K562 (cell line): ENCODE measurements at regions not wholly inside any gene's neighbourhood (a gene's known extent, or its start where the extent isn't known, plus 50 kb on each side); places are given as distances from the start of the nearest gene placed in this dataset.

Experiments
- ATAC-seq: fragments of 200-7000 bp; cut with Tn5 transposase; 3 replicates; pipeline ENCODE4 v1.9.1; 2020; ENCODE audit warnings: moderate library complexity
- BruUV-seq: library from RNA; stranded (reverse); fragments of 400-500 nt; replicated peaks from 2 replicates; lab custom pipeline; 2021; lab: Mats Ljungman, UMichigan
- CTCF ChIA-PET: fragments of 300-600 bp; formaldehyde crosslinking; extraction: SDS; loops from one replicate; lab custom pipeline; 2021; ENCODE audit warnings: low intra/inter-chr PET ratio; lab: Yijun Ruan, JAX
- POLR2A ChIA-PET: fragments of 300-600, 350-650 bp; sonication (Branson Sonifier 250); formaldehyde crosslinking; extraction: SDS; loops from one replicate; lab custom pipeline; 2021; ENCODE audit warnings: antibody characterized with exemption, inconsistent platforms; lab: Yijun Ruan, JAX
- DNase-seq, 4 experiments: peaks; one replicate each; pipeline versions ENCODE4 v3.0.0 to v3.0.0-alpha.2; 2011 to 2018; ENCODE audit warnings: low spot score in 3 of 4, mixed read lengths in 3 of 4; ENCODE audit errors: extremely low read depth in 1 of 4
- FAIRE-seq: peaks from 2 replicates; lab custom pipeline; 2011; peaks lifted over from hg19 to GRCh38; lab: Jason Lieb, UNC
- H2AFZ ChIP-seq: 2 replicates; pipeline ENCODE4 v1.6.0; 2011; ENCODE audit warnings: low read depth, low read length, control low read depth, inconsistent platforms
- H3K27ac ChIP-seq: fragments of 200-600 bp; 3 replicates; pipeline ENCODE4 v1.8.0; 2011; ENCODE audit warnings: low read depth, mild to moderate bottlenecking, control low read depth, inconsistent platforms, low read length, moderate library complexity, mixed read lengths; ENCODE audit errors: extremely low read depth
- H3K27me3 ChIP-seq, 2 experiments: fragments of 300-600 bp in 1 of 2; 2 replicates in 1 of 2; 3 replicates in 1 of 2; pipeline versions ENCODE4 v1.6.0 to v1.8.0; 2011; ENCODE audit warnings: inconsistent platforms in 2 of 2, low read length in 2 of 2, mild to moderate bottlenecking in 1 of 2, mixed read lengths in 1 of 2, moderate library complexity in 1 of 2; ENCODE audit not compliant: control insufficient read depth in 2 of 2, insufficient read depth in 2 of 2
- H3K36me3 ChIP-seq: fragments of 300-600 bp; 3 replicates; pipeline ENCODE4 v1.8.0; 2011; ENCODE audit warnings: mild to moderate bottlenecking, low read length, inconsistent platforms; ENCODE audit not compliant: control insufficient read depth, insufficient read depth
- H3K4me1 ChIP-seq, 2 experiments: fragments of 200-600 bp in 1 of 2; replicated peaks in 1 of 2; 2 replicates in 1 of 2; 3 replicates in 1 of 2; pipeline versions ENCODE4 v1.5.1 to v1.8.0; 2011; ENCODE audit warnings: inconsistent platforms in 2 of 2, low read length in 2 of 2, mild to moderate bottlenecking in 1 of 2, mixed read lengths in 1 of 2, moderate library complexity in 1 of 2; ENCODE audit not compliant: control insufficient read depth in 2 of 2, insufficient read depth in 2 of 2
- H3K4me2 ChIP-seq: 2 replicates; pipeline ENCODE4 v1.6.1; 2011; ENCODE audit warnings: low read length, control low read depth, inconsistent platforms, mixed read lengths; ENCODE audit not compliant: insufficient read depth
- H3K4me3 ChIP-seq: fragments of 200-600 bp; sonication (generic), shearing (Covaris generic); 2 replicates; pipeline ENCODE4 v1.5.1; 2016; ENCODE audit warnings: control low read depth, inconsistent platforms
- H3K79me2 ChIP-seq: fragments of 200-600 bp; 3 replicates; pipeline ENCODE4 v1.8.0; 2011; ENCODE audit warnings: low read length, inconsistent platforms; ENCODE audit not compliant: control insufficient read depth, insufficient read depth
- H3K9ac ChIP-seq, 2 experiments: 2 replicates each; pipeline versions ENCODE4 v1.6.0 to v1.6.1; 2011; ENCODE audit warnings: low read depth in 2 of 2, low read length in 2 of 2, control low read depth in 1 of 2, inconsistent platforms in 1 of 2, mild to moderate bottlenecking in 1 of 2, mixed read lengths in 1 of 2; ENCODE audit not compliant: insufficient read depth in 1 of 2
- H3K9me1 ChIP-seq: one replicate; pipeline ENCODE4 v1.6.0; 2011; ENCODE audit warnings: inconsistent platforms, mild to moderate bottlenecking, low read length, moderate library complexity; ENCODE audit not compliant: control insufficient read depth, insufficient read depth
- H3K9me3 ChIP-seq: replicated peaks from 2 replicates; pipeline ENCODE4 v1.5.1; 2011; ENCODE audit warnings: low read depth, low read length, inconsistent platforms; ENCODE audit not compliant: control insufficient read depth, insufficient read depth
- H4K20me1 ChIP-seq: replicated peaks from 2 replicates; pipeline ENCODE4 v1.6.1; 2011; ENCODE audit warnings: low read length, inconsistent platforms, mixed read lengths; ENCODE audit not compliant: control insufficient read depth, insufficient read depth
- ADNP ChIP-seq: fragments of 200-800 bp; sonication (Bioruptor generic); IDR thresholded peaks from 2 replicates; pipeline ENCODE4 v1.6.1; 2016; ENCODE audit warnings: missing genetic modification characterization, missing compliant biosample characterization
- ATF2 ChIP-seq: sonication (generic); formaldehyde crosslinking; IDR thresholded peaks from 2 replicates; pipeline ENCODE4 v1.8.1; 2022; ENCODE audit warnings: missing genetic modification reagents
- BDP1 ChIP-seq: IDR thresholded peaks from 3 replicates; pipeline ENCODE4 v1.6.1; 2011; ENCODE audit not compliant: insufficient read length, insufficient read depth
- CBX1 ChIP-seq: sonication (generic); IDR thresholded peaks from 2 replicates; pipeline ENCODE4 v1.6.1; 2016; ENCODE audit warnings: antibody characterized with exemption, low read depth, mild to moderate bottlenecking
- CEBPZ ChIP-seq: fragments of 150-350 bp; IDR thresholded peaks from 2 replicates; pipeline ENCODE4 v1.6.1; 2014; ENCODE audit warnings: low read depth, mild to moderate bottlenecking, low read length, borderline replicate concordance
- ILK ChIP-seq: fragments of 450-650 bp; IDR thresholded peaks from 2 replicates; pipeline ENCODE4 v1.6.1; 2016; ENCODE audit warnings: missing genetic modification characterization, low read depth, mild to moderate bottlenecking, missing compliant biosample characterization, moderate library complexity, borderline replicate concordance
- KAT8 ChIP-seq: fragments of 450-650 bp; IDR thresholded peaks from 2 replicates; pipeline ENCODE4 v1.6.1; 2016; ENCODE audit warnings: low read depth, mild to moderate bottlenecking
- KLF16 ChIP-seq: IDR thresholded peaks from 2 replicates; pipeline ENCODE4 v1.6.1; 2016; ENCODE audit warnings: antibody characterized with exemption
- LCOR ChIP-seq: sonication (generic); formaldehyde crosslinking; IDR thresholded peaks from 2 replicates; pipeline ENCODE4 v1.8.0; 2022; ENCODE audit warnings: mild to moderate bottlenecking, missing genetic modification reagents
- NCOA2 ChIP-seq, 2 experiments: fragments of 450-650 bp; IDR thresholded peaks; 2 replicates each; pipeline ENCODE4 v1.6.1; 2018; ENCODE audit warnings: mild to moderate bottlenecking in 2 of 2, moderate library complexity in 1 of 2; ENCODE audit not compliant: partially characterized antibody in 2 of 2
- NRF1 ChIP-seq, 2 experiments: fragments of 450-650 bp; IDR thresholded peaks in 1 of 2; conservative IDR thresholded peaks in 1 of 2; 2 replicates each; pipeline ENCODE4 v1.6.1; 2014; ENCODE audit warnings: mild to moderate bottlenecking in 2 of 2
- POLR2H ChIP-seq: IDR thresholded peaks from 2 replicates; pipeline ENCODE4 v1.6.1; 2016; ENCODE audit warnings: missing genetic modification characterization, low read depth, mild to moderate bottlenecking, control low read depth, missing compliant biosample characterization, moderate library complexity
- RBM14 ChIP-seq: fragments of 200-400 bp; formaldehyde crosslinking; IDR thresholded peaks from 2 replicates; pipeline ENCODE4 v1.6.1; 2018; ENCODE audit warnings: low read depth, mild to moderate bottlenecking, low read length, moderate library complexity, borderline replicate concordance; ENCODE audit not compliant: insufficient read depth
- STAG1 ChIP-seq: sonication (generic); formaldehyde crosslinking; IDR thresholded peaks from 2 replicates; pipeline ENCODE4 v1.5.0; 2020; ENCODE audit warnings: missing genetic modification reagents, borderline replicate concordance
- TAF15 ChIP-seq: fragments of 200-400 bp; formaldehyde crosslinking; IDR thresholded peaks from 2 replicates; pipeline ENCODE4 v1.6.1; 2017; ENCODE audit warnings: mild to moderate bottlenecking, low read depth, low read length, moderate library complexity
- U2AF1 ChIP-seq: fragments of 200-400 bp; formaldehyde crosslinking; optimal IDR thresholded peaks from 2 replicates; pipeline ENCODE3; 2017; ENCODE audit warnings: mild to moderate bottlenecking, low read depth, low read length, moderate library complexity
- ZNF184 ChIP-seq: sonication (generic); formaldehyde crosslinking; IDR thresholded peaks from 2 replicates; pipeline ENCODE4 v1.5.0; 2020; ENCODE audit warnings: missing genetic modification reagents
- WGBS: fragments of 100-300 bp; shearing (Covaris generic); methylation state at CpG from one replicate; pipeline ENCODE4 v1.1.6; 2016; ENCODE audit warnings: low coverage, mixed read lengths; ENCODE audit not compliant: insufficient coverage; ENCODE audit errors: missing lambda C conversion rate; 5-methylcytosine and 5-hydroxymethylcytosine counted together
- in situ Hi-C: fragments of 300-500 bp; cut with MboI; formaldehyde crosslinking; loops from 4 replicates; pipeline ENCODE4 v1.15.0; 2018; ENCODE audit warnings: inconsistent platforms, mixed read lengths
- intact Hi-C: fragments of 100-400 bp; cut with micrococcal nuclease; formaldehyde crosslinking; loops from 2 replicates; pipeline ENCODE4 v1.14.2; 2022

GRCh38 chr3:107882261-107882660, 208.6 kb downstream of the CD47 start:
- H3K9me1 ChIP-seq, result no peaks in the 10 kb centered on the region
- FAIRE-seq (no peak), DNase-seq (no peak), ATAC-seq (no peak)
- no peak overlapping the region for H3K27ac ChIP-seq
- ChIA-PET CTCF (no interaction called here), POLR2A (interaction anchor here (1.0 kb wide), 1 partner anchor 13 kb away, joined by 3 read pairs; no protein-coding TSS in a partner anchor)
- no peak overlapping the region for H3K9ac ChIP-seq
- no peaks in the 10 kb centered on the region for H4K20me1 ChIP-seq
- H3K9me3 ChIP-seq, result no peaks in the 10 kb centered on the region
- no peaks in the 10 kb centered on the region for H3K79me2 ChIP-seq
- no peaks in the 10 kb centered on the region for H3K4me1 ChIP-seq
- TF ChIP-seq NCOA2 (IDR thresholded peaks at IDR 0.05; ENCODE audit: partially characterized antibody in 2 of 2) (no peak), BDP1 (no peak), ILK (tag) (no peak), ADNP (tag) (no peak), KLF16 (no peak), CEBPZ (no peak), KAT8 (no peak), U2AF1 (no peak), POLR2H (no peak), ZNF184 (CRISPR knock-in tag) (no peak), RBM14 (no peak), ATF2 (CRISPR knock-in tag) (no peak), LCOR (no peak), CBX1 (no peak), STAG1 (no peak), TAF15 (no peak), NRF1 (conservative IDR thresholded peaks at IDR 0.05 in 1 of 2, IDR thresholded peaks at IDR 0.05 in 1 of 2) (no peak)
- no TSS peak for BruUV-seq
- no peaks in the 10 kb centered on the region for H3K36me3 ChIP-seq
- no peak overlapping the region for H2AFZ ChIP-seq
- in situ Hi-C loops, result no loop called here
- H3K4me3 ChIP-seq, result no peak overlapping the region
- intact Hi-C loops, result no loop called here
- 3% methylated on average over 4 of the region's 4 CpGs for WGBS
- H3K27me3 ChIP-seq, result peaks cover 0 to 12% of the 10 kb centered on the region in 2 experiments; a peak in 2 of 5 replicates
- no peak overlapping the region for H3K4me2 ChIP-seq
